ENCODE measurements at regions not wholly inside any gene's neighbourhood (a gene's known extent, or its start where the extent isn't known, plus 50 kb on each side); places are given as distances from the start of the nearest gene placed in this dataset.
"Not testable (repeated sequence)": the region's sequence is repeated elsewhere in the genome, so short reads cannot be mapped to it uniquely, and the experiment has no call there.

- DNase-seq: no peak
- Histone ChIP-seq H3K27ac (no peak overlapping the region), H3K36me3 (no peaks in the 10 kb centered on the region), H3K4me1 (no peaks in the 10 kb centered on the region), H3K9me3 (no peaks in the 10 kb centered on the region), H3K4me3 (no peak overlapping the region), H3K27me3 (no peaks in the 10 kb centered on the region)
- intact Hi-C loops (cut with DNase I; ENCODE audit: low total_unique reads): no loop called here
- TF ChIP-seq CTCF (IDR thresholded peaks at IDR 0.05) (no peak), POLR2A (IDR thresholded peaks at IDR 0.05) (no peak)
These were observed 254.0 kb downstream of the BRINP2 start for GRCh38 chr1:177424744-177425143.

- Histone ChIP-seq H3K27me3 (no peaks in the 10 kb centered on the region), H3K4me1 (no peaks in the 10 kb centered on the region), H3K9me3 (no peaks in the 10 kb centered on the region), H3K36me3 (no peaks in the 10 kb centered on the region), H3K27ac (no peak overlapping the region), H3K4me3 (no peak overlapping the region)
- no peak for DNase-seq
- no peak for TF ChIP-seq CTCF (IDR thresholded peaks at IDR 0.05)
- no peak for TF ChIP-seq POLR2A (IDR thresholded peaks at IDR 0.05)
- intact Hi-C loops (cut with DNase I; ENCODE audit: low total_unique reads): no loop called here
These were observed 252.3 kb downstream of the BRINP2 start for GRCh38 chr1:177423090-177423489.

DNA sequence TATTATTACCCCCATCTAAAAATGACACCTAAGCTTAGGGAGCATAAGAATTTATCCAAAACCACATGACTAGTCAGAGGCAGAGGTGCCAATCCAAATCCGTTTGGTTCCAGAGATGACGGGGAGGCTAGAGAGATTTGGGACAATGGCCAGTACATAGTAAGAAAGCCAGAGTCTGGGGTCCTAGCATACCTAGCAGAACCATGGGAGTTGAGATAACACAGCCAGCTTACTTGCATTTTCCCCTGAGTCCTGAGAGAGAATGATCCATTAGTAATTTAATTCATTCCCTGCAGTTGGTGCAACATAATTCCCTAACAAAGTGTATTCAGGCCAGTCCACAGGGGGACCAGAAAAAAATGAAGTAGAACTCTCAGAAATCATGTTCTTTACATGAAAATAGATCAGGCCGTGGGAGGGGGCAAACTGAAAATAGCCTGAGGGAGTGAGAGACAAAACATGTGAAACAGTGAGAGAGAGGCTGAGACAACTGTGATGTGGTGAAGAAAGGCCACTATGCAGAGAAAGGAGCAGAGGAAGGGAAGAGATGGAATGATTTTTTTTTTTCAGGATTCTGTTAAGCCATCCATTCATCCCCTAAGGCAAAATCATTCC lies 243.3 kb downstream of the BRINP2 start:
- Histone ChIP-seq H3K9me3 (no peaks in the 10 kb centered on the region), H3K4me3 (no peak overlapping the region), H3K4me1 (no peaks in the 10 kb centered on the region), H3K36me3 (no peaks in the 10 kb centered on the region), H3K27me3 (no peaks in the 10 kb centered on the region), H3K27ac (no peak overlapping the region)
- DNase-seq: no peak
- intact Hi-C loops (cut with DNase I; ENCODE audit: low total_unique reads): no loop called here
- TF ChIP-seq CTCF (IDR thresholded peaks at IDR 0.05): no peak
- no peak for TF ChIP-seq POLR2A (IDR thresholded peaks at IDR 0.05)

DNA sequence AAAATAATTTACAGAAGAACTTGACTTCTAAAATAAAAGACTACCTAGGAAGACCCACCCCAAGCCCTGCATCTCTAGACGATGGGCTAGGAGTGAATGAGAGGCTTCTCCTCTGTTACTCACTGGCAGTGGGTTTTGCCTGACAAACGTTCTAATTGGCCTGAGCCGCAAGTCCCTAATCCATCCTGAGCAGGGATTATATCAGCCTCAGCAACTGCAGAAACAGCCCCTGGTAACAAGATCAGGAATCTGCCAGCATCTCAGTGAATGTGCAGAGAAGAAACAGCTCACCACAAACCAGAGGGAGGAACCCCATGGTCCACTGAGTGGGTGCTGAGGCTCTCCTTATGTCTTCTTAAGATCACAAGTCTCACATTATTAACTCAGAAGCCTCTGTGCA lies 240.6 kb downstream of the BRINP2 start:
- Histone ChIP-seq H3K27me3 (no peaks in the 10 kb centered on the region), H3K4me1 (no peaks in the 10 kb centered on the region), H3K4me3 (no peak overlapping the region), H3K27ac (no peak overlapping the region), H3K36me3 (no peaks in the 10 kb centered on the region), H3K9me3 (no peaks in the 10 kb centered on the region)
- DNase-seq: no peak
- TF ChIP-seq CTCF (IDR thresholded peaks at IDR 0.05) (no peak), POLR2A (IDR thresholded peaks at IDR 0.05) (no peak)
- intact Hi-C loops (cut with DNase I; ENCODE audit: low total_unique reads): no loop called here

DNA sequence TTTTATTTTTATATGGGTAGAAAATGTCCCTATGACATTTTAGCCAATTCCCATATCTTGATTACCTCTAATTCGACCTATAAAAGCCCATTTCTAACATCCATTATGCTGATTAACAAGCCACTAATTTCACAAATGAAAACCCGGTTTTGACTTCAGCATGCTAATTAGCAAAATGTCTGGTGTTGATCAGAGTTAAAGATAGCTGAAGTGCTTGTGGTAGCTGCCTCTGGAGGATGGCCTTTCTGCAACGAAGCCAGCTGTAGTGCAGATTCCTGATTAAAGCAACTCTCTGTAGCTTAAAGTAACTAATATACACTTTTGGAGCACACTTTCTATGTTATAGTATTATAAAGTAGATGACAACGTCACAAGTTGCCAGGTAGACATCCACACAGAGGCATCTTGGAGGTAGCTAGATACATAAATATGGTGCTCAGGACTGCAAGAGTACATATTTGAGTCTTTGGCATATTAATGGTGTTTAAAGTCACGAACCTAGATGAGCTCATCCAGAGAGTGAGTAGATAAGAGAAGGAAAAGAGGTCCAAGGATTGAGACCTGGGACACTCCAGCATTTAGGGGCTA lies 239.5 kb downstream of the BRINP2 start:
- no peaks in the 10 kb centered on the region for H3K9me3 ChIP-seq
- no peak overlapping the region for H3K27ac ChIP-seq
- H3K4me3 ChIP-seq: no peak overlapping the region
- no peaks in the 10 kb centered on the region for H3K4me1 ChIP-seq
- TF ChIP-seq POLR2A (IDR thresholded peaks at IDR 0.05): no peak
- no peak for TF ChIP-seq CTCF (IDR thresholded peaks at IDR 0.05)
- DNase-seq: no peak
- H3K27me3 ChIP-seq: no peaks in the 10 kb centered on the region
- intact Hi-C loops (cut with DNase I; ENCODE audit: low total_unique reads): no loop called here
- no peaks in the 10 kb centered on the region for H3K36me3 ChIP-seq

- H3K27me3 ChIP-seq; H3K9me3 ChIP-seq; H3K36me3 ChIP-seq; DNase-seq; H3K4me1 ChIP-seq; intact Hi-C loops (cut with DNase I; ENCODE audit: low total_unique reads); H3K4me3 ChIP-seq; H3K27ac ChIP-seq: not testable (repeated sequence)
These were observed 235.6 kb downstream of the BRINP2 start for GRCh38 chr1:177406323-177406722.

All from uterus (tissue), 3 donors.